ENCODE measurements at regions not wholly inside any gene's neighbourhood (a gene's known extent, or its start where the extent isn't known, plus 50 kb on each side); places are given as distances from the start of the nearest gene placed in this dataset.

GRCh38 chr5:171533153-171533552 lies 113.7 kb downstream of the FGF18 start:
- Histone ChIP-seq H2AK5ac (ENCODE audit: low read depth, low read length) (no peak overlapping the region), H4K91ac (ENCODE audit: insufficient read depth, low read depth, low read length) (no peak overlapping the region), H3K14ac (replicated peaks; ENCODE audit: low read depth, low read length) (no peak overlapping the region), H3K4me1 (ENCODE audit: control insufficient read depth, insufficient read depth, low read length) (no peaks in the 10 kb centered on the region), H3K9ac (ENCODE audit: low read depth, low read length) (no peak overlapping the region), H3K18ac (ENCODE audit: low read depth, low read length) (no peak overlapping the region), H3K9me1 (ENCODE audit: insufficient read depth, low read length) (no peaks in the 10 kb centered on the region), H3K27me3 (ENCODE audit: control insufficient read depth, insufficient read depth, low read length) (no peaks in the 10 kb centered on the region; the same call in none of the 2 replicates), H2AFZ (replicated peaks; ENCODE audit: low read length, poor library complexity) (no peak overlapping the region), H4K20me1 (ENCODE audit: insufficient read depth, low read length) (no peaks in the 10 kb centered on the region), H4K8ac (ENCODE audit: low read depth in 2 of 2, low read length in 2 of 2) (no peak overlapping the region), H2BK20ac (ENCODE audit: low read depth, low read length) (no peak overlapping the region), H2BK120ac (ENCODE audit: low read depth, low read length) (no peak overlapping the region), H3K27ac (ENCODE audit: insufficient read depth, low read length) (no peak overlapping the region), H2AK9ac (replicated peaks; ENCODE audit: low read depth, low read length, poor library complexity) (no peak overlapping the region), H3K56ac (ENCODE audit: extremely low read depth, insufficient read depth, low read length) (no peak overlapping the region), H3K4ac (ENCODE audit: low read depth, low read length) (no peak overlapping the region), H4K5ac (ENCODE audit: low read depth, low read length) (no peak overlapping the region), H3K36me3 (ENCODE audit: control insufficient read depth, insufficient read depth, low read length) (no peaks in the 10 kb centered on the region), H2BK5ac (ENCODE audit: low read depth, low read length, poor library complexity, severe bottlenecking) (no peak overlapping the region), H2BK15ac (ENCODE audit: low read depth, low read length) (no peak overlapping the region), H3K4me3 (ENCODE audit: insufficient read depth, low read depth, low read length) (no peak overlapping the region), H3K23ac (ENCODE audit: low read depth, low read length) (no peak overlapping the region), H3K4me2 (ENCODE audit: low read depth, low read length) (no peak overlapping the region), H3K79me1 (ENCODE audit: low read depth in 1 of 2, low read length in 2 of 2) (no peaks in the 10 kb centered on the region), H3K9me3 (ENCODE audit: control insufficient read depth, insufficient read depth, low read length) (no peaks in the 10 kb centered on the region)
- intact Hi-C loops (cut with micrococcal nuclease), result no loop called here
- DNase-seq (no peak), ATAC-seq (ENCODE audit: low read depth) (no peak)
- CTCF ChIA-PET, result no interaction called here
- BruUV-seq (replicated peaks), result no TSS peak
- in situ Hi-C loops (cut with MboI; ENCODE audit: low sequenced_read_pairs), result no loop called here
- no CpG with 5 or more reads among the region's 4 CpGs for WGBS, 2 experiments (ENCODE audit: extremely low coverage in 2 of 2, insufficient read length in 1 of 2)
- dilution Hi-C loops (cut with HindIII; ENCODE audit: low sequenced_read_pairs, unreplicated experiment), result no loop called here
- TF ChIP-seq NFE2L2 (IDR thresholded peaks at IDR 0.05; ENCODE audit: low read depth, low read length) (no peak), RFX5 (IDR thresholded peaks at IDR 0.05; ENCODE audit: low read depth, low read length) (no peak), CHD1 (IDR thresholded peaks at IDR 0.05; ENCODE audit: low read depth, low read length) (no peak), MXI1 (IDR thresholded peaks at IDR 0.05; ENCODE audit: borderline replicate concordance, low read depth, low read length) (no peak), SMC3 (IDR thresholded peaks at IDR 0.05; ENCODE audit: low read depth, low read length) (no peak), BHLHE40 (IDR thresholded peaks at IDR 0.05; ENCODE audit: low read depth, low read length) (no peak), CTCF (conservative IDR thresholded peaks at IDR 0.05; ENCODE audit: low read depth, low read length) (no peak), FOS (IDR thresholded peaks at IDR 0.05; ENCODE audit: low read depth, low read length) (no peak), CEBPB (IDR thresholded peaks at IDR 0.05; ENCODE audit: low read depth, low read length) (no peak), MAZ (IDR thresholded peaks at IDR 0.05; ENCODE audit: borderline replicate concordance, low read depth, low read length) (no peak), RAD21 (IDR thresholded peaks at IDR 0.05; ENCODE audit: low read length) (no peak), POLR2A (IDR thresholded peaks at IDR 0.05; ENCODE audit: low read depth, low read length) (no peak), ELK1 (IDR thresholded peaks at IDR 0.05; ENCODE audit: borderline replicate concordance, low read depth, low read length) (no peak), USF2 (IDR thresholded peaks at IDR 0.05; ENCODE audit: low read depth, low read length) (no peak), MAFK (IDR thresholded peaks at IDR 0.05; ENCODE audit: low read depth, low read length) (no peak), RCOR1 (IDR thresholded peaks at IDR 0.05; ENCODE audit: insufficient replicate concordance, low read length) (no peak)
- POLR2A ChIA-PET (ENCODE audit: unreplicated experiment), result no interaction called here
